ENCODE measurements at regions not wholly inside any gene's neighbourhood (a gene's known extent, or its start where the extent isn't known, plus 50 kb on each side); places are given as distances from the start of the nearest gene placed in this dataset.
"Not testable (repeated sequence)": the region's sequence is repeated elsewhere in the genome, so short reads cannot be mapped to it uniquely, and the experiment has no call there.

GRCh38 chr10:44176311-44176710, 208.6 kb downstream of the CXCL12 start:
- DNase-seq (ENCODE audit: low read depth) = no peak

- DNase-seq (ENCODE audit: low read depth) = no peak
Measured at GRCh38 chr10:44173608-44173894, 211.3 kb downstream of the CXCL12 start.

GRCh38 chr10:44172883-44173607, 211.9 kb downstream of the CXCL12 start:
- DNase-seq (ENCODE audit: low read depth) = no peak

- DNase-seq (ENCODE audit: low read depth) = no peak
Measured at GRCh38 chr10:44171765-44172164, 213.1 kb downstream of the CXCL12 start.

GRCh38 chr10:44168478-44168877, 216.4 kb downstream of the CXCL12 start:
- no peak for DNase-seq (ENCODE audit: low read depth)

- DNase-seq (ENCODE audit: low read depth) = no peak
Measured at GRCh38 chr10:44167752-44168151, 217.1 kb downstream of the CXCL12 start.

- no peak for DNase-seq (ENCODE audit: low read depth)
Measured at GRCh38 chr10:44166441-44166840, 218.5 kb downstream of the CXCL12 start.

GRCh38 chr10:44164251-44164956, 220.5 kb downstream of the CXCL12 start:
- DNase-seq (ENCODE audit: low read depth) = no peak

GRCh38 chr10:44161184-44161583, 223.7 kb downstream of the CXCL12 start:
- DNase-seq (ENCODE audit: low read depth) = no peak

- no peak for DNase-seq (ENCODE audit: low read depth)
Measured at GRCh38 chr10:44157574-44157973, 227.3 kb downstream of the CXCL12 start.

- no peak for DNase-seq (ENCODE audit: low read depth)
Measured at GRCh38 chr10:44154956-44155355, 229.9 kb downstream of the CXCL12 start.

GRCh38 chr10:44153918-44154670, 230.8 kb downstream of the CXCL12 start:
- DNase-seq (ENCODE audit: low read depth) = no peak

- no peak for DNase-seq (ENCODE audit: low read depth)
Measured at GRCh38 chr10:44143556-44143955, 241.3 kb downstream of the CXCL12 start.

- DNase-seq (ENCODE audit: low read depth) = no peak
Measured at GRCh38 chr10:44132361-44133289, 252.3 kb downstream of the CXCL12 start.

GRCh38 chr10:44126291-44126717, 258.6 kb downstream of the CXCL12 start:
- no peak for DNase-seq (ENCODE audit: low read depth)

GRCh38 chr10:44125879-44126278, 259.0 kb downstream of the CXCL12 start:
- no peak for DNase-seq (ENCODE audit: low read depth)

- DNase-seq (ENCODE audit: low read depth) = no peak
Measured at GRCh38 chr10:44118500-44118899, 266.4 kb downstream of the CXCL12 start.

GRCh38 chr10:44116474-44116873, 268.4 kb downstream of the CXCL12 start:
- DNase-seq (ENCODE audit: low read depth) = no peak

- no peak for DNase-seq (ENCODE audit: low read depth)
Measured at GRCh38 chr10:44115516-44115915, 269.4 kb downstream of the CXCL12 start.

- no peak for DNase-seq (ENCODE audit: low read depth)
Measured at GRCh38 chr10:44114441-44114840, 270.5 kb downstream of the CXCL12 start.

- not testable (repeated sequence) for DNase-seq (ENCODE audit: low read depth)
Measured at GRCh38 chr10:44112280-44112679, 272.6 kb downstream of the CXCL12 start.

- DNase-seq (ENCODE audit: low read depth) = no peak
Measured at GRCh38 chr10:44105696-44106095, 279.2 kb downstream of the CXCL12 start.
